Stimulated activated CD4-positive, alpha-beta T cell treated with anti-CD3 and anti-CD28 coated beads, Interleukin-1b, Interleukin-23, amount 100 ng/mL, for 24 hours (primary cell): ENCODE measurements at regions not wholly inside any gene's neighbourhood (a gene's known extent, or its start where the extent isn't known, plus 50 kb on each side); places are given as distances from the start of the nearest gene placed in this dataset.
"Not testable (repeated sequence)": the region's sequence is repeated elsewhere in the genome, so short reads cannot be mapped to it uniquely, and the experiment has no call there.

Experiments used
- DNase-seq, 4 experiments: peaks; one replicate each; pipeline ENCODE4 v3.0.0-alpha.2; 2020; ENCODE audit warnings: low read depth in 4 of 4, low spot score in 1 of 4

GRCh38 chr15:20369500-20369899 lies 172.1 kb downstream of the GOLGA6L6 start:
- no peak for DNase-seq

- DNase-seq = no peak
These were observed 172.6 kb downstream of the GOLGA6L6 start for GRCh38 chr15:20368974-20369373.

GRCh38 chr15:20367093-20367492 lies 174.5 kb downstream of the GOLGA6L6 start:
- no peak for DNase-seq

GRCh38 chr15:20363591-20363990 lies 178.0 kb downstream of the GOLGA6L6 start:
- DNase-seq = not testable (repeated sequence)

GRCh38 chr15:20361091-20361490 lies 180.5 kb downstream of the GOLGA6L6 start:
- no peak for DNase-seq

- no peak for DNase-seq
These were observed 182.7 kb downstream of the GOLGA6L6 start for GRCh38 chr15:20358779-20359414.

- DNase-seq = no peak
These were observed 183.4 kb downstream of the GOLGA6L6 start for GRCh38 chr15:20358066-20358778.

- DNase-seq = no peak
These were observed 184.0 kb downstream of the GOLGA6L6 start for GRCh38 chr15:20357481-20358065.

GRCh38 chr15:20356911-20357480 lies 184.6 kb downstream of the GOLGA6L6 start:
- no peak for DNase-seq

GRCh38 chr15:20356444-20356910 lies 185.1 kb downstream of the GOLGA6L6 start:
- peak; percentile 69 to 87 (median 77) for DNase-seq

GRCh38 chr15:20355256-20355868 lies 186.2 kb downstream of the GOLGA6L6 start:
- no peak for DNase-seq

- not testable (repeated sequence) for DNase-seq
These were observed 186.7 kb downstream of the GOLGA6L6 start for GRCh38 chr15:20354884-20355223.

GRCh38 chr15:20353966-20354883 lies 187.4 kb downstream of the GOLGA6L6 start:
- no peak for DNase-seq

GRCh38 chr15:20352241-20353200 lies 189.1 kb downstream of the GOLGA6L6 start:
- DNase-seq = no peak

GRCh38 chr15:20351448-20351971 lies 190.1 kb downstream of the GOLGA6L6 start:
- DNase-seq = no peak

- no peak for DNase-seq
These were observed 191.7 kb downstream of the GOLGA6L6 start for GRCh38 chr15:20349774-20350498.

GRCh38 chr15:20348900-20349773 lies 192.5 kb downstream of the GOLGA6L6 start:
- DNase-seq = no peak
